ENCODE measurements at regions not wholly inside any gene's neighbourhood (a gene's known extent, or its start where the extent isn't known, plus 50 kb on each side); places are given as distances from the start of the nearest gene placed in this dataset.
"Not testable (repeated sequence)": the region's sequence is repeated elsewhere in the genome, so short reads cannot be mapped to it uniquely, and the experiment has no call there.

GRCh38 chr21:35484032-35484431 lies 434.9 kb upstream of the RUNX1 start:
- no peak for DNase-seq (ENCODE audit: low read depth in 4 of 4, low spot score in 3 of 4)

- no peak for DNase-seq (ENCODE audit: low read depth in 4 of 4, low spot score in 3 of 4)
These were observed 434.0 kb upstream of the RUNX1 start for GRCh38 chr21:35482933-35483662.

- DNase-seq (ENCODE audit: low read depth in 4 of 4, low spot score in 3 of 4): no peak
These were observed 433.0 kb upstream of the RUNX1 start for GRCh38 chr21:35482096-35482495.

- no peak for DNase-seq (ENCODE audit: low read depth in 4 of 4, low spot score in 3 of 4)
These were observed 431.9 kb upstream of the RUNX1 start for GRCh38 chr21:35481005-35481404.

- no peak for DNase-seq (ENCODE audit: low read depth in 4 of 4, low spot score in 3 of 4)
These were observed 430.4 kb upstream of the RUNX1 start for GRCh38 chr21:35479529-35479928.

GRCh38 chr21:35479065-35479448 lies 430.0 kb upstream of the RUNX1 start:
- DNase-seq (ENCODE audit: low read depth in 4 of 4, low spot score in 3 of 4): no peak

GRCh38 chr21:35478161-35479064 lies 429.3 kb upstream of the RUNX1 start:
- no peak for DNase-seq (ENCODE audit: low read depth in 4 of 4, low spot score in 3 of 4)

GRCh38 chr21:35477622-35478021 lies 428.5 kb upstream of the RUNX1 start:
- DNase-seq (ENCODE audit: low read depth in 4 of 4, low spot score in 3 of 4): no peak

- no peak for DNase-seq (ENCODE audit: low read depth in 4 of 4, low spot score in 3 of 4)
These were observed 427.7 kb upstream of the RUNX1 start for GRCh38 chr21:35476621-35477395.

- DNase-seq (ENCODE audit: low read depth in 4 of 4, low spot score in 3 of 4): no peak
These were observed 426.7 kb upstream of the RUNX1 start for GRCh38 chr21:35475762-35476161.

GRCh38 chr21:35475009-35475408 lies 425.9 kb upstream of the RUNX1 start:
- DNase-seq (ENCODE audit: low read depth in 4 of 4, low spot score in 3 of 4): no peak

- no peak for DNase-seq (ENCODE audit: low read depth in 4 of 4, low spot score in 3 of 4)
These were observed 424.4 kb upstream of the RUNX1 start for GRCh38 chr21:35473496-35473895.

- no peak for DNase-seq (ENCODE audit: low read depth in 4 of 4, low spot score in 3 of 4)
These were observed 421.4 kb upstream of the RUNX1 start for GRCh38 chr21:35470522-35470921.

- no peak for DNase-seq (ENCODE audit: low read depth in 4 of 4, low spot score in 3 of 4)
These were observed 420.4 kb upstream of the RUNX1 start for GRCh38 chr21:35469498-35469897.

GRCh38 chr21:35468991-35469390 lies 419.9 kb upstream of the RUNX1 start:
- no peak for DNase-seq (ENCODE audit: low read depth in 4 of 4, low spot score in 3 of 4)

GRCh38 chr21:35467566-35467965 lies 418.5 kb upstream of the RUNX1 start:
- no peak for DNase-seq (ENCODE audit: low read depth in 4 of 4, low spot score in 3 of 4)

GRCh38 chr21:35466681-35467080 lies 417.6 kb upstream of the RUNX1 start:
- DNase-seq (ENCODE audit: low read depth in 4 of 4, low spot score in 3 of 4): not testable (repeated sequence)

GRCh38 chr21:35465741-35466140 lies 416.6 kb upstream of the RUNX1 start:
- DNase-seq (ENCODE audit: low read depth in 4 of 4, low spot score in 3 of 4): no peak

GRCh38 chr21:35461700-35462099 lies 412.6 kb upstream of the RUNX1 start:
- no peak for DNase-seq (ENCODE audit: low read depth in 4 of 4, low spot score in 3 of 4)

GRCh38 chr21:35460441-35460840 lies 411.3 kb upstream of the RUNX1 start:
- DNase-seq (ENCODE audit: low read depth in 4 of 4, low spot score in 3 of 4): no peak

- no peak for DNase-seq (ENCODE audit: low read depth in 4 of 4, low spot score in 3 of 4)
These were observed 409.3 kb upstream of the RUNX1 start for GRCh38 chr21:35458405-35458804.

Measured in right renal pelvis (tissue), 4 donors.